ENCODE measurements at regions not wholly inside any gene's neighbourhood (a gene's known extent, or its start where the extent isn't known, plus 50 kb on each side); places are given as distances from the start of the nearest gene placed in this dataset.

DNA sequence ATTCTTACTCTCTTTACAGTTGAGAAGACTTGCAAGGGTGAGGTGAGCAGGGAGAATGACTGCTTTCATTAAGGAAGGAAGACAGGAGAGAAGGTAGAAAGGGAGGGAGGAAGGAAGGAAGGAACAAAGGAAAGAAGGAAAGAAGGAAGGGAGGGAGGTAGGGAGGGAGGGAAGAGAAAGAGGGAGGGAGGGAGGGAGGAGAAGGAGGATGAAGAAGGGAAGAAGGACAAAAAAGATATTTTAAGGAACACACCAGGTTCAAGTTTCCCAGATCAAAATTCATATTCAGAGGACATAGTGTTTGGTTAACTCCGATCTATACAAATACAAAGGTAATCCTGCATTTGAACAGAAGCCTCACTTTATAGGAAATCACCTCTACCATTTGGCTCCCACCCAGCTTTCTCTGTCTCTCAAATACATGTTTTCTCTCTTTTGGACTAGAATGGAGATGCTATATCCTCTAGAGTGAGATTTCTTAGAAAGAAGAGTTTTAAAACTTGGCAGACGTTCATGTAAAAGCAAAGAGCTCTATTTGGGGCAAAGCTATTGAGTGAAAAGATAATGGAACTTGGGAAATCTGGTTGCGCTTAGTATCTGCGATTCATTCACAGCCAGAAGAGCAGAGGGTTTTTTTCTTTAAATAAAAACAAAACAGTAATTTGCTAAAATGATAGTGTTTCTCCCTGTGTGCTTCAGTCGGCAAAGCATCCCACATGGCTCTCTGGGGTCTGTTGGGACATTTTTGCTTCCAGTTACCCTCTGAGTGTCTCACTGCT, 261.9 kb upstream of the LYZL1 start:
- no peak for DNase-seq

DNA sequence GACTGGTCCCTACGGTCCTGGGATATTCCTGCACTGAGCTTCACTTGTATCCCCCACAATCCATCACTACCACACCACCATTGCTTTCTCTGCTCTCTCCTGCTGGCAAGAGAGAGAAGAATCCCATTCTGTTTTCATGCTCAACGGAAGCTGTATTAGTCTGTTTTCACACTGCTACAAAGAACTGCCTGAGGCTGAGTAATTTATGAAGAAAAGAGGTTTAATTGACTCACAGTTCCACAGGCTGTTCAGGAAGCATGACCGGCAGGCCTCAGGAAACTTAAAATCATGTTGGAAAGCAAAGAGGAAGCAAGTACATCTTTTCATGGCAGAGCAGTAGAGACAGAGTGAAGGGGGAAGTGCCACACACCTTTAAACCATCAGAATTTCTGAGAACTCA, 260.4 kb upstream of the LYZL1 start:
- no peak for DNase-seq

DNA sequence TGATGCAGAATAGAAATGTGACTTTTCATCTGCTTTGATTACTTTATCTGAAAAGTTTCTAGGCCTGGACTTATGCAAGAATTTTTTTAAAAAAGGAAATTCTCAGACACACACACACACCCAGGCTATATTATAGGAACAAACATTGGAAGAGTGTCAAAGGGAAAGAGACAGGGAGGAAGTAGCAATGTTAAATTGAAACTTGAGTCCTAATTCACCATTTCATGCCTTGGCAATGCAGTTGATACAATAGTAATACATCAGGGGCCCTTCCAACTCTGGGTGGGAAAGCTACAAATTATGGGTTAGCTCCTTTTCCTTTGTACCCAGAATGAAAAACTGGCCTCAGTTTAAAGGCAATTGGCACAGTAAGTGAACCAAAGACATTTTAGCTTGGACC, 258.0 kb upstream of the LYZL1 start:
- no peak for DNase-seq

DNA sequence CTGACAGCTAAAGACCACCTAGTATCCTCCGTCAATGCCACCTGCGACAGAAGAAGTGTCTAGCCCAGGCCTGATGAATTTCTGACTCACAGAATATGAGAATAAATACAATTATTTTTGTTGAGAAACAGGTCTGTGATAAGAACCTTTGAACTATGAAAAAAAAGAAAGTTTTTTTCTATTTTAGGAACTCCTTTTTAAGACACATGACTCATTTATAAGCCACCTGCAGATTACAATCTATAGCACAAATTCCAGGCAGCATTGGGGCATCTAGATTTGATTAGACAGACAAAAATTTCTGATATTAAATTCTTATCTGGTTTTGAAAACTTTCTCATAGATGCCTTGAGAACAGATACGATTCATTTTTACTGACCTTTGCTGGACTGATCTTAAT, 256.7 kb upstream of the LYZL1 start:
- DNase-seq, result no peak

DNA sequence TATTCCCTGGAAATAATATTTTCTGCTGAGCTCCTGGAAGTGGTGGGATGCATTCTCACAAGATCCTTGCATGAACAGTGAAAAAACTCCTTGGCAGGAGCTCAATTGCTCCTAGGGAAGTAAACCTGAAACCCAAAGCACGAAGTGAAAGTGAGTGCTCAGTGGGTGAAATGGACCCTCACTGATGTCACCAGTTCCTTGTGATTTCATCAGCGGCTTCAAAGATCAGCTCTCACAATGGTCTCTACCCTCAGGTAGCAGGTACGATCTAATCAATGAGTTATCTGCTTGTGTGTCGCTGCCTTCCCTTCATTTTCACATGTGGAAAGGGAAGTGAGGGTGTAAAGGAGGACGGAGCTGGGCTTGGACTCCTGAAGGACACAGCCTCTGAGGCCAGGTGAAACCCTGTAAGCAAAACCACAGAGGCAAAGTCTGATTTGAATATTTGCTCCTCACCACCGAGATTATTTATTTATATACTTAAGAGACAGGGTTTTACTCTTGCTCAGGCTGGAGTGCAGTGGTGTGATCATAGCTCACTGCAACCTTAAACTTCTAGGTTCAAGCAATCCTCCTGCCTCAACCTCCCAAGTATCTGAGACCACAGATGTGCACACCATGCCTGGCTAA, 255.4 kb upstream of the LYZL1 start:
- no peak for DNase-seq

DNA sequence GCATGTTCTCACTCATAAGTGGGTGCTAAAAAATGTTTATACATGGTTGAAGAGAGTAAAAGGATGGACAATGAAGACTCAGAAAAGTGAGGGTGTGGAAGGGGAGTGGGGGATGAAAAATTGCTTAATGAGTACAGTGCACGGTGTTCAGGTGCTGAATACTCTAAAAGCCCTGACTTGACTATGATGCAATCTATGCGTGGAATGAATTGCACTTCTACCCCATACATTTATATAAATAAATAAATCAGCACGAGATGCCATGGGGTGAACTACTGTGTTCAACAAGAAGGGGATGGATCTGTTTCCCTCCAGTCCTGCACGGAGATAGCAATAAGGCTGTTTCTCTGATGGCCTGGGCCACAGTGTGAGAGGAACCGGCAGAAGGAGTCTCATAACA, 254.3 kb upstream of the LYZL1 start:
- DNase-seq, result no peak

DNA sequence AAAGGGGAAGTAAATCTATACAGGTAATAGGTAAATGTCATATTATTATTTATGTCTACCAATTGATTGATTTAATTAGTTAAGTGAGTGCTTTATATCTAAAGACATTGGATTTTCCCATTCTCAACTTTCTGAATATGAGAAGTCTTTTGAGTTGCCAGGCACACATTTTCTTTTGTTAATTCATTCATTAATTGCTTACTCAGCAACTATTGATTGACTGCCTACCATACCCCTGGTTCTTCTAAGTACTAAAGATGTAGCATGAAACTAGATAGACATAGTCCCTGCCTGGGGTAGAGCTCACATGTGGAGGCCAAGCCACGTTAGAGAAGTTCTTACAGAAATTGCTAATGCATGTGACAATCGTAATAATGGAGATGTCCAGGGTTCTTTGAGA, 253.1 kb upstream of the LYZL1 start:
- DNase-seq, result no peak

DNA sequence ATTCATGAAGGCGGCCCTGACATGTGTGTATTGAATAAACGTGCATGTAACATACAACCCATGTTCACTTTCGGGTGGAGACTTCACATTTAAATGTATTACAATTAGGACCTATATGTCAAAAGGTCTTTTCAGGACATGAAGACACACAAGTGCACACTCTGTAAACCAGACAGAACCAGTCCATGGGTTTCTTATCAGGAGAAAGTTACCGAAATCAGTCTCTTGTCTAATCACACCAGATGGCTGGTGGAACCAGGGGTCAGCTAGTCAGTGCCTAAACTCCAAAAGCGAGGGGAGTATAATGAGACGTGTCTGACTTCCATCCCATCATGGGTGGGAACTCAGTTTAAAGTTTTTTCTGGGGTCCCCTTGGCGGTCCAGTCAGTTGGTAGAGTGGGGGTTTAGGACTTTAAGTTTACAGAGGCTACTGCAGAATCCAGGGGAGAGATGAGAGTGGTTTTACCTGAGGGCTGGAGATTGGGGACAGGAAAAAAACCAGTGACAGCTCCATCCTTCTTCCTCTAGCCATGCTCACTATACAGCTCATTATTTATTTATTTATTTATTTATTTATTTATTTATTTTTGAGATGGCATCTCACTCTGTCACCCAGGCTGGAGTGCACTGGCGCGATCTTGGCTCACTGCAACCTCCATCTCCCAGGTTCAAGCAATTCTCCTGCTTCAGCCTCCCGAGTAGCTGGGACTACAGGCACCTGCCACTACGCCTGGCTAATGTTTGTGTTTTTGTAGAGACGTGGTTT, 251.3 kb upstream of the LYZL1 start:
- no peak for DNase-seq

DNA sequence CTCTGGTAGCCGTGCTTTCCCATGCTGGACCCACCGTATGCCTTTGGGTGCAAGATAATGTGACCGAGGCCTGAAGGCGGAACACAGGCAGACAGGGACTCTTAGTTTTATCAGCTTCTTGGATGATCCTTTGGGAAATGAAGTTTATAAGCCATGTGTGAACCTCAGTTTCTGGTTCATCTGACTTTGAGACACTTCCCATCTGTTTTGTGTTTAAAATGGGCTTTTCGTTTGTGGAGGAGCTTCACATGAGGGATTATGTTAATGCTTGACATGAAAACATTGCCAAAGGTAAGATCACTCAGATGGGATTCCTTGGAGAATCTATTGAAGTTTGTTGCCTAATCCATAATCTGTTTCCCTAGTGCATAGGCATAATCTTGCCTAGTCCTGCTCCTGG, 249.8 kb upstream of the LYZL1 start:
- DNase-seq, result no peak

DNA sequence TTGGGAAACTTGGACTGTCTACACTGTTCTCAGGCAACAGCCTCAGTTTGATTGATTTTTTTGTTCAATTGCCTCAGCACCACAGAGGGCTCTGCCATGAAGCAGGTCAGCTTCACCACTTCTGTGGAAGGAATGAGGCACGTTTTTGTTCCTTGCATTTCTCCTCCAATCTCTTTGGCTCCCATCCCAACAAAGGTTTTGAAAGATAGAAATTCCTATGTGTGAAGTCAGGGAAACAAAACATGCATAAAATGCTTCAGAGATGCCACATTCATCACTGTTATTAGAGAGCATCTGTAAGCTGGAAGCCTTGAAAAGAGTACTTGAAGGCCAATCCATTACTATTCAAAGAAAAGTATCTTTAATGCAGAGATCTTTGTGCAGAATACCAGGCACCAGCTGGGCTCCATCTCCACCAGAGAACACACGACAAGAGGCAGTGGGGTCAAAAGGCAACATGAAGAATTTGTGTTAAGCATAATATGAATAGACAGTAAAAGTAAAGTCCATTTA, 249.1 kb upstream of the LYZL1 start:
- DNase-seq, result peak in 1 of 2 donors; percentile 15

DNA sequence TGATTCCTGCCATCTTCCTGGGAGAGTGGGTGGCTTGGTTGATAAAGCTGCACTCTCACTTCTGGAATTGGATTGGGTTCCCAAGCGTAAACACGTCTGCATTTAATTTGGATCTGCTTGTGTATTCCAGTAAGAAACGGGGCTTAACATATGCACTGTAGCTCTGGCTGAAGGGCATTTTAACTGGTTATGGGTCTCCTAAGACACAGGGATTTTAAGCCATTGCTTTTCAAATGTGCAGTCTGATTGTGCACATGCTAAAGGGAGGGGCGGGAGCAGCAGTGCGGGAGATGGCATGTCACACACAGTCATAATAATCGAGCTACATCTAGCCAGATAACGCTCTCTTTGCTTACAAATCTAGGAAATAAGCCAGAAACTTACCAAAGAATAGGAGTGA, 247.3 kb upstream of the LYZL1 start:
- no peak for DNase-seq

DNA sequence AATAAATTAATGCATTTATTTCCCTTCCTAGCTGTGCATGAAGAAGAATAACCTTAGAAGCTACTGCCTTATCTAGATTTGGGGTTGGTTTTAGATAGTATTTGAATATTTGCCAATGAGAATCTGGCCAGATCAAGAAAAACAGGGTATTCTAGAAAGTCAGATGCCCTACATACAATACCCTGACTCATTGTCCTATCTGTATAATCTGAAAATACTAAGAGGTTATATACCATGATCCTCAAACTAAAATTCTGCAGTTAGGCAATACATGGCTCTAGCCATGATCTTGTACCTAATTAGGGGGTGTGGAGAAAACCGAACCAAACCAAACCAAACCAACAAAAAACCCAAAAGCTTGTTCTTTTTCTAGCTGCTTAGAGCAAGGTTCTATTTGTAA, 240.4 kb upstream of the LYZL1 start:
- no peak for DNase-seq

DNA sequence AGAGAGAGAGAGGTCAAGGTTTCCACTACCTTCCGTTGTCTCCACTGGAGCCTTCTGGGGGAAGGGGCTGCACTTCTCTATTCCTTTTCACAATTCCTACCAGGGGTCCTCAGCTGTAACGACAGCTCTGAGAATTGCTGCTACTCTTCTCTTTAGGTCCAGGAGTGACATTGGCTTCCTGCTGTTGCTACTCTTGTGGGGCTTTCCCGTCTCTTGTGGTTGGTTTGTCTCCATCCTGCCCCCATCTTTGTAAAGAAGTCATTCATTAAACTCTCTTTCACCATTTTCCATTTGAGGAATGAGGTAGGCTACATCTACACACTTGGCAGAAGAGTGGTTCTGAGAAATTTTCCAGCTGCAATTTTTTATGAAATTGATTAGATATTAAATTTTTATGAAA, 238.8 kb upstream of the LYZL1 start:
- no peak for DNase-seq

DNA sequence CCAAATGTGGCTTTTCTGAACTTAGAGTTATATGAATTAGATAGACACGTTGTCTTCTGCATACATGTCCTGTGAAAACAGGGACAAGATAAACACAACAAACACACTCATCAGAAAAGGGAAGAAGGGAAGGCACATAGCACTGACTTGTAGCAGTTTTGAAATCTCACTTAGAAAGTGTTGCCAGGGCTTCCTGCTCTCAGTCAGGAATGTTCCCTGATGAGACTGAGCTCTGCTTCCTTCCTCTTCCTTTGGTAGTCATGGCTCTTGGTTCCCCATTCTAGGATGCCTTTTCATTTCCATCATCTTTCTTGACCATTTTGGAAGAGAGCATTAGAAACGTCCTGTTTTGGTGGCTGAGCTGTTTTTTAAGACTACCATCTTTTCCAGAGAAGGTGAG, 233.8 kb upstream of the LYZL1 start:
- no peak for DNase-seq

DNA sequence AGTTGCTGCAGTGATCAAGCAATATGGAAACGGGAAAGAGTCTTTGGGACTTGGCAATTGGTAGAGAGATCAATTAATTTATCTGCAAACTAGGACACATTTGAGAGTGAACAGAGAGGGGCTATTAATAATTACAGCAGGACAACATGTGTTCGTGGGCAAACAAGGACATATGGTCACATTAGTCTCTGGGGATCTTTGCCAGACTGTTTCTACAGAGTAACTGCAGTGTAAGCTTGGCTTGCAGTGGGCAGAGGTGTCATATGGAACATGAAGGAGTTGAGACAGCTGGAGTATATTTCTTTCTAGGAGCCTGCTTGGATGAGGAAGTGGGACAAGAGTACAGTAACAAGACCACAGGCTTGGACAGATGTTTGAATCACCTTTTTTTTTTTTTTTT, 232.1 kb upstream of the LYZL1 start:
- DNase-seq, result peak in 1 of 2 donors; percentile 55

DNA sequence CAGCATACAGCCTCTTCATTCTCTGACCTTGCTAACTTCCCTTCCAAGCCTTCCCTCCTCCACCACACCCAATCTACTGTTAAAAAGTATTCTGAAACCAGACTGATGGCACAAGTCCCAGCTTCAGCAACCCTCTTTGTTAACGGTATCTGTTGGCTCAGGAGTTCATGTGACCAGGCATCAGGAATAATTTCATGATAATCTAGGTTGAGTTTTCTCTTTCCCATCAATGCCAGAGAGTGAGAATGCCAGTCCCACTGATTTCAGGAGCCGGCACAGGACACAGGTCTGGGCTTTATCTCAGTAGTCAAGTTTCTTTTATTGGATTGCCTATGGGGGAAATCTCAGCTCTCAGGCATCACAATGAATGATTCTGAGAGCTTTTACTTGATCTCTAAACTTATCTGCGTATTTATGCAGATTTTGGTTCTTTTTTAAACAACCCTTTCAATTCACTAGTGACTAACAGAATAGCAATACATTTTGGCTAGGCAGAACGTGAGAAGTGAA, 231.0 kb upstream of the LYZL1 start:
- no peak for DNase-seq

DNA sequence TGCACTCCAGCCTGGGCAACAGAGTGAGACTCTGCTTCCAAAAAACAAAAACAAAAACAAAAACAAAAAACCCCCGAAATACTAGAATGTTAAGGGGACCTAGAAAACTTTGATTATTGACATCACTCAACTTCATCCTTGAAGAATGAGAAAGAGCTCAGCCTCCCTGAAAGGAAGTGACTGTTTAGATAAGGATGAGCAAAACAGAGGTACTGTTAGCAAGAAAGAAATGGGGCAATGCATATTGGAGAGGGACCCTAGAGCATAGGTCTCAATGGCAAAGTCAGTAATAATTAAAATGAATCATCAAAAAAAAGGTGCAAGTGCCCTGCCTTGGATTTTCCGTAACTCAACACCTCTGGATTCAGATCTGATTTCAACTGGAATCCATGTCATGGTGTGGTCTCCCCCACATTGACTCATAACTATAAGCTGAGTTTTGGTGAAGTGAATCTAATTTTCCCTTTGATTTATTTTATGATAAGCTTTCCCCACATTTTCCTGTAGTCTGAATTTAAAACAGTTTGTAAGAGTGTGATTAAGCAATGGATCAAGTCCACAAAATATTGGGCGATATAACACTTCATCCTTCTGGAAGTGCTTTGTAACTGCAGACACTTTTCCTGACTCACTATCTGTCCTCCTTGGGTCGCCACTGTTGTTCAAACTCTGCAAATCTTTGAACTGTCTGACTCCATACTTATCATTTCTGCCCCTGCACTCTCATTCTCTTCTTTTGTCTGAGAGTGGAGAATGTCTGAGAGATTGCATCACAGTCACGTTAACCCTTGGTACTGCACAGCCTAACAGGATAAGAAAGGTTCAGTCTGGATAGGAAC, 224.8 kb upstream of the LYZL1 start:
- no peak for DNase-seq

DNA sequence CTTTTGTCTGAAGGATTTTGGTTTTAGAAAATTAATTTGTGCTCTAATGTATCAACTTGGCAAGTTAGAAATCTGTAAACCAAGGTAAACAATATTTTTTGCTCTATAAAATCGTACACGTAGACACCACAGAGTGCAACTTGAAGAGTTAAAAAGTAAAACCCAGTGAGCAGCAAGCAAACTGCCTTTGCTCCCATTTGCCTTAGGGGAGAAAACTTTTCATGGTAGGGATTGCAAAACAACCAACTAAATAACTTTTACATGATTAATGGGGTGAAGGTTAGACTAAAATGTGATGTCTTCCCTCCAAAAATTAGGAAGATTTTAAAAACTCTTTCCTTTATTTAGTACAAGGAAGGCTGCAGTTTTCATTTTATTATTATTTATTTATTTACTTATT, 224.2 kb upstream of the LYZL1 start:
- DNase-seq, result no peak

DNA sequence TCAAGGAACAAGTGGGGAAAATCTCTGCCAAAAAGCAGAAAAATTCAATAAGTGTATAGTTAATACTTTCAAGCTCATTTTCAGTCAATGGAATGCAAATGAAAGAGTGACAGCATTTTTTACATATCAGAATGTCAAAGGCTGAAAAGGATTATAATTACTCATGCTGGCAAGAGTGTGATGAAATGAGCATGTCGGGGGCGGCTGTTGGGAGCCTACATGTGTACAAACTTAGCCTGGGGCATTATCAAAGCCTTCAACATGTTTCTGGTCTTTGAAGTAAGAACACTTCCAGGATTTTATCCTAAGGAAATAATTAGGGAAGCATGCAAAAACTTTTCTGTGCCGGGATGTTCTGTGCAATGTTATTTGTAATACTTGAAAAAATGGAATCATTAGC, 221.7 kb upstream of the LYZL1 start:
- DNase-seq, result no peak

DNA sequence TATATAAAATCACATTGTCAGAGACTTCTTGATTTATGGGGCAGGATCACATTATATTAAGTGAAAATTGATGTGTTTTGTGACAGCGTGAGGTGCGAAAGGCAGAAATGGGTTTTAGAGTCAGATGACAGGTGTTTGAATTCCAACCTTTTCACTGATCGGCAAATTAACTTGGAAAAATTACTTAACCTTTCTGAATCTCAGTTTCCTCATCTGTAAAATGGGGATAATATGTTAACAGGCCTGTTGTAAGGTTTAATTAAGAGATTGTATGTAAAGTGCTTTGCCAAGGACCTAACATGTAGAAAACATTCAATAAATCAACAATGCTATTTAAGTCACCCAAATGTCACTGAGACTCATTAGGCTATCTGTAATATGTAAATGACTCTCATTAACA, 221.2 kb upstream of the LYZL1 start:
- no peak for DNase-seq

DNA sequence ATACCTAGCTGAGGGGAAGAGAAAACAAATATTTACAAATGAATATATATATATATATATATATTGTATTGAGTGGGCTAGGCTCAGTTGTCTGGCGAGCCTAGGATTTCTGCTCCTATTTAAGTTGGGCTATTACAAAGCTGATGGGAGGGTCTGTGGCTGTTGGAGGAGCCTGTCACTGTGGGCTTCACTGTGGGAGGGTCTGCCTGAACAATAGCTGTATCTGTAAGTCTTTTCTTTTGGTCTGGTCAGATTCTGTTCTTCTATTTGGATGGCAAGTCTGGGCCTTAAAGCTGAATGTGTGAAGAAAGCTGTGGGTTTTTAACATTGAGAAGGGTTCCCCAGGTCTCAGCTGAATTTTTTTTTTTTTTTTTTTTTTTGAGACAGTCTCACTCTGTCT, 220.6 kb upstream of the LYZL1 start:
- DNase-seq, result no peak

DNA sequence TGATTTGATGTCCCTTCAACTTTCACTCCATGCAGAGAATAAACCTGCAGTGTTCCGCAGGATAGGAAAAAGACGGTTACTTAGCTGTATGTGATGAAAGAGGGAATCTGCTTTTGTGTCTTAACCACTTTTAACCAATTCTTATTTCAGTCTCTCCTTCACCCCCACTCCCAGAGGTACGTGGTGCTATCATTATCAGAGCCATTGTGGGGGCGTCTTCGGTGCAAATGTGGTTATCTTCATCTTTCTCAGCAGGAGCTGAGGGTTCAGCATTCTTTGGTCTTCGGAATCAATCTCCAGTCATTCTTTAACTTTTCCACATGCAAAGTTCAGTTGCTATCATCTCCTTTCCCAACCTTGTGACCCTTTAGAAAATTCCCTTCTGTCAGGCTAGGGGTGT, 219.9 kb upstream of the LYZL1 start:
- DNase-seq, result no peak

All from right lung (tissue), 2 donors.